ENCODE measurements at regions not wholly inside any gene's neighbourhood (a gene's known extent, or its start where the extent isn't known, plus 50 kb on each side); places are given as distances from the start of the nearest gene placed in this dataset.

DNA sequence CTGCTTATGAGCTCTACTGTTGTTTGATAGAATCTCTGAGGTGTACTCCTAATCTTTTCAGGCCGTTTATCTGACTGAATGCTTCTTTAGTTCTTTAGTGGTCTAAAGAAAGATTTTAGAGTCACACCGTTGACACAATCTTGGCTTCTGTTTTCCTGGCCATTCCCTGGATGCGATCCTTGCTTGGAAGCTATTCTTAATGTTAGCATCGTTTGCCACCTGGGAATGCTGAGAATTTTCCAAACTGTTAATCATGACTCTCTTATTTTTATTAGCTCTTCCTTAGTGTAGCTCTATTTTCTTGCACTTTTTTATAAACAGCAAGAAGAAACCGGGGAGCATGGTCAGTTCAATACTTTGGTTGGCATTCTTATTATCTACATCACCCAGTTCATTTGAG lies 281.0 kb upstream of the PCDH20 start:
- H3K4me3 ChIP-seq (ENCODE audit: low read depth, low read length): no peak overlapping the region
- TF ChIP-seq, protein P1, sequence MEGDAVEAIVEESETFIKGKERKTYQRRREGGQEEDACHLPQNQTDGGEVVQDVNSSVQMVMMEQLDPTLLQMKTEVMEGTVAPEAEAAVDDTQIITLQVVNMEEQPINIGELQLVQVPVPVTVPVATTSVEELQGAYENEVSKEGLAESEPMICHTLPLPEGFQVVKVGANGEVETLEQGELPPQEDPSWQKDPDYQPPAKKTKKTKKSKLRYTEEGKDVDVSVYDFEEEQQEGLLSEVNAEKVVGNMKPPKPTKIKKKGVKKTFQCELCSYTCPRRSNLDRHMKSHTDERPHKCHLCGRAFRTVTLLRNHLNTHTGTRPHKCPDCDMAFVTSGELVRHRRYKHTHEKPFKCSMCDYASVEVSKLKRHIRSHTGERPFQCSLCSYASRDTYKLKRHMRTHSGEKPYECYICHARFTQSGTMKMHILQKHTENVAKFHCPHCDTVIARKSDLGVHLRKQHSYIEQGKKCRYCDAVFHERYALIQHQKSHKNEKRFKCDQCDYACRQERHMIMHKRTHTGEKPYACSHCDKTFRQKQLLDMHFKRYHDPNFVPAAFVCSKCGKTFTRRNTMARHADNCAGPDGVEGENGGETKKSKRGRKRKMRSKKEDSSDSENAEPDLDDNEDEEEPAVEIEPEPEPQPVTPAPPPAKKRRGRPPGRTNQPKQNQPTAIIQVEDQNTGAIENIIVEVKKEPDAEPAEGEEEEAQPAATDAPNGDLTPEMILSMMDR (IDR thresholded peaks at IDR 0.05; ENCODE audit: insufficient read depth, low read depth, low read length, missing control alignments): no peak
- DNase-seq (ENCODE audit: low read depth): no peak

DNA sequence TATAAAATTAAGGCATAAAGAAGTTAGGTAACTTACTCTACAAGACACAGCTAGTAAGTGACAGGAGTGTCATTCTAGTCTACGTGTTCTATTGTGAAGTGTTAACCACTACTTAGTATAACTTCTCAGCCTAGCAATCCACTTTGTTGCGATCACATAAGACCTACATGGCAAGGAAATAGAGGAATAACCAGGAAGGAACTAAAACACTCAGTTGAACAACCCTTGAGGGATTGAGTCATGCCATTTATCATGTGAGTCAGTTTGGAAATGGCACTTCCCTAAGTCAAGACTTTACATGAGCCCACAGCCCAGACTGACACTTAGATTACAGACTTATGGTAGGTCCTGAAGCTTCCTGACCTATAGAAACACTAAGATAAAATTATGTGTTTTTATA lies 279.5 kb upstream of the PCDH20 start:
- TF ChIP-seq, protein P1 (IDR thresholded peaks at IDR 0.05; ENCODE audit: insufficient read depth, low read depth, low read length, missing control alignments): no peak
- no peak overlapping the region for H3K4me3 ChIP-seq (ENCODE audit: low read depth, low read length)
- no peak for DNase-seq (ENCODE audit: low read depth)

DNA sequence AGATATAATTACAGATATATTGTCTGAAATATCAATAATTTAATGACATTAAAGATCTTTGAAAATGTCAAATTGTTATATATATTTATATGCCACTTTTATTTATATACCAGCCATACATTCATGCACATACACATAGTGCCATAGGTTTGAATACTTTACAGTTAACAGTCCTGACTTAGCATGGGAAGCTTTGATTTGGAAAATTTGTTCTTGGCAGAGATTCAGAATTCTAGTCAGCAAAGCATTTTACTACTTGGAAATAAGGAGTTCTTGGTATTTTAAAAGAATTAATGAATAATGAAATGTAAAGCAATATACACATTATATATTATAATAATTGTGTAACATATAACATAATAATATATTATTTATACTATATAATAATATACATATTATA lies 277.0 kb upstream of the PCDH20 start:
- DNase-seq (ENCODE audit: low read depth): no peak
- TF ChIP-seq, protein P1 (IDR thresholded peaks at IDR 0.05; ENCODE audit: insufficient read depth, low read depth, low read length, missing control alignments): no peak

DNA sequence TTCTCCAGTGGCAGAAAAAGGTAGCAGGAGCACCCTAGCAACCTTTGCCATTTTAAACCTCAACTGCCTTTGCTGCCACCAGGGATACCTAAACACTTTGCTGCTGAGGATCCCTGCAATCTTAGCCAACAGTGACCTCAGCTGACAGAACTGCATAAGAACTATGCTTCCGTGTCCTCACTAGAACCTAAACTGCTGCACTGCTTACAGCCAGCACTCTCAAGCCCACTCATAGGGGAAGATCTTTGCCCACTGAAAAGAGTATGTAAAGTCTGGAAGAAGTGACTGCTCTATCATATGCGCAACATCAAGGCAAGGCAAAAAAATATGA lies 270.0 kb upstream of the PCDH20 start:
- TF ChIP-seq, protein P1 (IDR thresholded peaks at IDR 0.05; ENCODE audit: insufficient read depth, low read depth, low read length, missing control alignments): no peak
- H3K4me3 ChIP-seq (ENCODE audit: low read depth, low read length): no peak overlapping the region
- peak; percentile 9 for DNase-seq (ENCODE audit: low read depth)

More for the DNA sequence above, 277.0 kb upstream of the PCDH20 start:
- no peak overlapping the region for H3K4me3 ChIP-seq (ENCODE audit: low read depth, low read length)

DNA sequence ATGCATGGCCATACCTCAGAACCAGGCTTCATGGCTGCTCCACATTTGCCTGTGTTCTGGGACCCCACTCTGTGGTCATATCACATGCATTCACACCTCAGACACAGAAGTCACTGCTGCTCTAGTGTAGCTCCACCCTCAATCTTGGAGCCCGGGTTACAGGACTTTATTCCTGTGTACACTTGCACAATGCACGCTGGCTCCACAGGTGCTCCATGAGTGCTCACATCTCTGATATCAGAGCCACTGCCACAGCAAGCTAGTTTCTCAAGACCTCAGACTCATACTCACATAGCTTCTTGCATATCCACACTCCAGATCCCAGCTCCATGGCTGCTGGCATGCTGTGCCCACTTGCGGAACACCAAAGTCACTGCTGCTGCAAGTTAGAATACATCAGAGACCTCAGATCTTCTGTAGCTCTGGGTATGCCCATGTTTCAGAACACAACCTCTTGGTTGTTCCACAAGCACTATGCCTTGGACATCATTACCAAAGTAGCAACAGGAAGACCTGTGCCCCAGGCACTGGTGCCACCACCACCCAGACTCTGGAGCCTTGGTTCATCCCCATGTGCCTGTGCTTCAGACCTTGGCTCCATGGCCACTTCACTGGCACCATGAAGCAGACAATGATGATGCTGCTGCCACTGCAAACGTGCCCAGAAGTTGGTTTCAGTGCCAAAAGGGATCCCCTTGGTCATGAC lies 269.5 kb upstream of the PCDH20 start:
- no peak for DNase-seq (ENCODE audit: low read depth)
- TF ChIP-seq, protein P1 (IDR thresholded peaks at IDR 0.05; ENCODE audit: insufficient read depth, low read depth, low read length, missing control alignments): no peak
- H3K4me3 ChIP-seq (ENCODE audit: low read depth, low read length): no peak overlapping the region

DNA sequence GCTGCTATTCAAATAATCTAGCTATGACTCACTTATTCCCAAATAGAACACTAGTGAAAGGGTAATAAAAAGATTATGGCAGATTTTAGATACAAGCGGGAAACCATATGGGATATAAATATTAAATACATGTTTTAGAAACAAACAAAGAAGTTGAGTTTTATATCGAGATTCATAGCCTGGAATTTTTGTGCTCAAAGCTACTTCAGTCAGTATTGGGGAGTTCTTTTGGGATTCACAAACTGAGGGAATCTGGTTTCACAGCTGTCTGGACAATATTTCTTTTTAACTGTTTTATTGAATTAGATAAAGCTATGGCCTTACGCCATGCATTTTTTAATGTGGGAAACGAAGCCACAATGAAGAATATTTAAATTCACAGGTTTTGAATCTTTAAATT lies 257.1 kb upstream of the PCDH20 start:
- H3K4me3 ChIP-seq (ENCODE audit: low read depth, low read length): no peak overlapping the region
- TF ChIP-seq, protein P1 (IDR thresholded peaks at IDR 0.05; ENCODE audit: insufficient read depth, low read depth, low read length, missing control alignments): no peak
- DNase-seq (ENCODE audit: low read depth): no peak
